ENCODE measurements at regions not wholly inside any gene's neighbourhood (a gene's known extent, or its start where the extent isn't known, plus 50 kb on each side); places are given as distances from the start of the nearest gene placed in this dataset.

DNA sequence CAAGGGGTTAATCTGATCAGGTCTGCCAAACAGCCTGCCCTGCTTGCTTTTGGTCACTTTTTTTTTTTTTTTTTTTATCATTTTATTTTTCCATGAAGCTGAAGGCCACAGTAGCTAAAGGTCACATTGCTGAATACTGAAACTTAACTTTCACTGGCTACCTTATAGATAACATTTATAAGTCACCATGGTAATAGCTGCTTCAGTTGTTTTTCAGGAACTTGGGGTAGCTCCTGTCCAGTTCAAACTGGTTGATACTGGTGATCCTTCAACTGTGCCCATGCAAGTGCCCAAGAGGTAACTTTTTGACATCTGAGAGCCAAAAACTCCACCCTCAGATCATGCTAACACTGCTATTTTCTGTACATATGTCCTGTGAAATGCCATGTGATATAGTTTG lies 68.3 kb upstream of the RGS7BP start:
- H3K79me2 ChIP-seq (ENCODE audit: control insufficient read depth, insufficient read depth, low read length), result no peaks in the 10 kb centered on the region
- no peaks in the 10 kb centered on the region for H3K27me3 ChIP-seq (ENCODE audit: control insufficient read depth in 2 of 2, insufficient read depth in 2 of 2, low read length in 2 of 2)
- H3K36me3 ChIP-seq (ENCODE audit: control insufficient read depth, insufficient read depth, low read length), result no peaks in the 10 kb centered on the region
- DNase-seq (ENCODE audit: extremely low read depth in 1 of 4, low spot score in 3 of 4) (no peak), ATAC-seq (no peak), FAIRE-seq (no peak)
- POLR2A ChIA-PET, result interaction anchor here (0.6 kb wide), 1 partner anchor 702 kb away, joined by 3 read pairs; no protein-coding TSS in a partner anchor
- H2AFZ ChIP-seq (ENCODE audit: low read depth, low read length), result no peak overlapping the region
- intact Hi-C loops (cut with micrococcal nuclease), result no loop called here
- H3K9me3 ChIP-seq (replicated peaks; ENCODE audit: control insufficient read depth, insufficient read depth, low read depth, low read length), result no peaks in the 10 kb centered on the region
- H3K9ac ChIP-seq (ENCODE audit: insufficient read depth in 1 of 2, low read depth in 2 of 2, low read length in 2 of 2), result no peak overlapping the region
- no peaks in the 10 kb centered on the region for H4K20me1 ChIP-seq (replicated peaks; ENCODE audit: control insufficient read depth, insufficient read depth, low read length)
- in situ Hi-C loops (cut with MboI), result no loop called here
- BruUV-seq (replicated peaks), result no TSS peak
- CTCF ChIA-PET (ENCODE audit: low intra/inter-chr PET ratio), result no interaction called here
- H3K9me1 ChIP-seq (ENCODE audit: control insufficient read depth, insufficient read depth, low read length), result no peaks in the 10 kb centered on the region
- H3K4me1 ChIP-seq (replicated peaks in 1 of 2; ENCODE audit: control insufficient read depth in 2 of 2, insufficient read depth in 2 of 2, low read length in 2 of 2), result no peaks in the 10 kb centered on the region
- no peak overlapping the region for H3K4me3 ChIP-seq
- no peak overlapping the region for H3K27ac ChIP-seq (ENCODE audit: extremely low read depth, low read depth, low read length)
- H3K4me2 ChIP-seq (ENCODE audit: insufficient read depth, low read length), result no peak overlapping the region
- no peak for TF ChIP-seq PREB (CRISPR knock-in tag; IDR thresholded peaks at IDR 0.05)
- no peak for TF ChIP-seq GATAD2B (IDR thresholded peaks at IDR 0.05; ENCODE audit: borderline replicate concordance)
- no peak for TF ChIP-seq POLR2A (conservative IDR thresholded peaks at IDR 0.05)
- no peak for TF ChIP-seq ZNF184 (CRISPR knock-in tag; IDR thresholded peaks at IDR 0.05)
- TF ChIP-seq, protein P1, sequence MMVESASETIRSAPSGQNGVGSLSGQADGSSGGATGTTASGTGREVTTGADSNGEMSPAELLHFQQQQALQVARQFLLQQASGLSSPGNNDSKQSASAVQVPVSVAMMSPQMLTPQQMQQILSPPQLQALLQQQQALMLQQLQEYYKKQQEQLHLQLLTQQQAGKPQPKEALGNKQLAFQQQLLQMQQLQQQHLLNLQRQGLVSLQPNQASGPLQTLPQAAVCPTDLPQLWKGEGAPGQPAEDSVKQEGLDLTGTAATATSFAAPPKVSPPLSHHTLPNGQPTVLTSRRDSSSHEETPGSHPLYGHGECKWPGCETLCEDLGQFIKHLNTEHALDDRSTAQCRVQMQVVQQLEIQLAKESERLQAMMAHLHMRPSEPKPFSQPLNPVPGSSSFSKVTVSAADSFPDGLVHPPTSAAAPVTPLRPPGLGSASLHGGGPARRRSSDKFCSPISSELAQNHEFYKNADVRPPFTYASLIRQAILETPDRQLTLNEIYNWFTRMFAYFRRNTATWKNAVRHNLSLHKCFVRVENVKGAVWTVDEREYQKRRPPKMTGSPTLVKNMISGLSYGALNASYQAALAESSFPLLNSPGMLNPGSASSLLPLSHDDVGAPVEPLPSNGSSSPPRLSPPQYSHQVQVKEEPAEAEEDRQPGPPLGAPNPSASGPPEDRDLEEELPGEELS (CRISPR knock-in tag; IDR thresholded peaks at IDR 0.05; ENCODE audit: borderline replicate concordance), result no peak
- TF ChIP-seq BCLAF1 (IDR thresholded peaks at IDR 0.05; ENCODE audit: borderline replicate concordance in 1 of 2, control insufficient read depth in 1 of 2, low read depth in 2 of 2, low read length in 1 of 2), result no peak
- no peak for TF ChIP-seq SMAD2 (IDR thresholded peaks at IDR 0.05; ENCODE audit: low read depth, low read length)
- TF ChIP-seq NCOR1 (IDR thresholded peaks at IDR 0.05), result no peak
- no peak for TF ChIP-seq MLX (CRISPR knock-in tag; conservative IDR thresholded peaks at IDR 0.05)
- no peak for TF ChIP-seq ID3 (CRISPR knock-in tag; IDR thresholded peaks at IDR 0.05)
- TF ChIP-seq ID3 (tag; IDR thresholded peaks at IDR 0.05), result no peak
- TF ChIP-seq BRD4 (IDR thresholded peaks at IDR 0.05), result no peak
- TF ChIP-seq, protein P2, sequence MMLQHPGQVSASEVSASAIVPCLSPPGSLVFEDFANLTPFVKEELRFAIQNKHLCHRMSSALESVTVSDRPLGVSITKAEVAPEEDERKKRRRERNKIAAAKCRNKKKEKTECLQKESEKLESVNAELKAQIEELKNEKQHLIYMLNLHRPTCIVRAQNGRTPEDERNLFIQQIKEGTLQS (IDR thresholded peaks at IDR 0.05), result no peak
- TF ChIP-seq, protein P2 (CRISPR knock-in tag; conservative IDR thresholded peaks at IDR 0.05), result no peak
- no peak for TF ChIP-seq HMG20A (CRISPR knock-in tag; conservative IDR thresholded peaks at IDR 0.05)
- TF ChIP-seq FUS (optimal IDR thresholded peaks at IDR 0.05; ENCODE audit: low read depth, low read length), result no peak

All from K562 (cell line).